ENCODE measurements at regions not wholly inside any gene's neighbourhood (a gene's known extent, or its start where the extent isn't known, plus 50 kb on each side); places are given as distances from the start of the nearest gene placed in this dataset.

DNA sequence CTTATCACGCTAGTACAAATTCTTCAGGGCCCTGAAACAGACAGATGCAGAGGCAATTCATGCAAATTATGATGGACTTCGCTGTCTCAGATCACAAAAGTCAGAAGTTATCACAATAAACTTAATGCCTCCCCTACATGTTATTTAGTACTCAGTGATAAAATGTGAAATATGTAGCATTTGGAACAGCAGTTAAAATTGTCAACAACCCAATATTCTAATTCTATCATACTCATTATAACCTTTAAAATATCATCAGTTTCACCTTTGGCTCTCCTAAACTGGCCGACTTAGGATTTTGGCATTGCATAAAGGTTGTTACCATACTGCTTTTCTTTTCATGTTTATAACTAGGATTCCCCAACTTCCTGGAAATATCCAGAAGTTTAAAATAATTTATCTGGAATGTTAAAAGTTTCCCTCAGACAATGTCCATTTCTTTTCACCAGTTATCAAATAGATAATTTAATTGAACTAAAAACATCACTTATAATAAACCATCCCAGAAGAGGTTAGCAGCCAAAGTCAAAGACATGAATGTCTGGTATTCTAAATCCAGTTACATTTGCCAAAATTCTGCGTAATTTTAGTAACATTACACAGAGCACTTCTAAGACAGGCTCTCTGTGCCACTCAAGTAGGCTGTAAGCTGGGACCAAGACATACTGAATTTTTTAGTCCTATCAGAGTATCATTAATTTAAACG lies 239.8 kb downstream of the RBM43 start:
- peaks cover 6% of the 10 kb centered on the region for H3K4me1 ChIP-seq
- DNase-seq = no peak
- 39 to 56% methylated on average over 5 of the region's 5 CpGs for WGBS, 2 donors
- no peaks in the 10 kb centered on the region for H3K27me3 ChIP-seq
- no peaks in the 10 kb centered on the region for H3K36me3 ChIP-seq (ENCODE audit: low read depth, missing control alignments)
- no peak overlapping the region for H3K4me3 ChIP-seq
- intact Hi-C loops (cut with DNase I; ENCODE audit: low total_unique reads) = no loop called here
- H3K9me3 ChIP-seq = no peaks in the 10 kb centered on the region
- no peak for TF ChIP-seq CTCF (IDR thresholded peaks at IDR 0.05)
- TF ChIP-seq POLR2A (IDR thresholded peaks at IDR 0.05) = no peak
- no peak overlapping the region for H3K27ac ChIP-seq

DNA sequence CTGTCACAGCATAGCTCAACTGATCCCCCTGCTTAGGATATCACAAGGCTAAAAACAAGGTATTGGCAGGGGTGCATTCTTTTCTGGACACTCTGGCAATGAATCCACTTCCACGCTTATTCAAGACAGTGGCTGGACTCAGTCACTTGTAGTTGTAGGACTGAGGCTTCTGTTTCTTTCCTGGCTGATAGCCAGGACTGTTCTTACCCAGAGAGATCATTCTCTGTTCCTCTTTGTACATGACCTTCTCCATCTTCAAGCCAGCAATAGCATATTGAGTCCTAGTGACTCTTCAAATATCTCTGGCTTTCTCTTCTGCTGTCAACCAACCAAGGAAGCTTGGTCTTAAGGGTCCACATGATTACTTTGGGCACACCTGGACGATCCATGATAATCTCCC lies 241.3 kb downstream of the RBM43 start:
- no peak overlapping the region for H3K27ac ChIP-seq
- no peak overlapping the region for H3K4me3 ChIP-seq
- no peaks in the 10 kb centered on the region for H3K36me3 ChIP-seq (ENCODE audit: low read depth, missing control alignments)
- no peaks in the 10 kb centered on the region for H3K27me3 ChIP-seq
- intact Hi-C loops (cut with DNase I; ENCODE audit: low total_unique reads) = no loop called here
- H3K9me3 ChIP-seq = no peaks in the 10 kb centered on the region
- no peaks in the 10 kb centered on the region for H3K4me1 ChIP-seq
- 84 to 90% methylated on average over 2 of the region's 2 CpGs for WGBS, 2 donors
- DNase-seq = no peak
- TF ChIP-seq CTCF (IDR thresholded peaks at IDR 0.05) (no peak), POLR2A (IDR thresholded peaks at IDR 0.05) (no peak)

DNA sequence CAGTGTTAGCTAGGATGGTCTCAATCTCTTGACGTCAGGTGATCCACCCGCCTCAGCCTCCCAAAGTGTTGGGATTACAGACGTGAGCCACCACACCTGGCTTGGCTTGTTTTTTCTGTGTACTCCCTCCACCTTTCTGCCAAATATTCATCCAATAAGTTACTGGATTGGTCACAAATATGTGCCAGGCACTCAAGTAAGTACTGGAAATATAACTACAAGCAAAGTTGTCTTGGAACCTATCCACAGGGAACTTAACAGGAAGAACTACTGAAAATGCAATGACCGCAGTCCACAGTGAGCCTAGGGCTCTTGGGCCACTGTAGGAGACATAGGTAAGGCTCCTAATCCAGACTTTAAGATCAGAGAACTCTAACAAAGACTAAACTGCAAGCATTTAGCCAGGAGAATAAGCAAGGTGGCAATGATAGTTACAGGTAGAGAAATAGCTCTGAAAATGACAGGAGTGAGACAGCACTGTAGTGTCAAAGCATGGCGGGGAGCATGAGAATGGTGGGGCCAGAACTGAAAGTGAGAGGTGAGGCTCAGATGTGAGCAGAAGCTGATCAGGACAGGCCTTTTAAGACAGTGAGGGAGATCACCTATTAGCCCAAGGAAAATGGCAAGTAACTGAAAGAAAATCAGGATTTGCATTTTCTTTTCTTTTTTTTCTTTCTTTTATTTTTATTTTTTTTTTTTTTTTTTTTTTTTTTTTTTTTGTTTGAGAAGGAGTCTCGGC lies 252.1 kb downstream of the RBM43 start:
- no peaks in the 10 kb centered on the region for H3K9me3 ChIP-seq
- H3K27ac ChIP-seq = no peak overlapping the region
- TF ChIP-seq CTCF (IDR thresholded peaks at IDR 0.05) = no peak
- no peak for TF ChIP-seq POLR2A (IDR thresholded peaks at IDR 0.05)
- intact Hi-C loops (cut with DNase I; ENCODE audit: low total_unique reads) = no loop called here
- H3K4me3 ChIP-seq = no peak overlapping the region
- no peaks in the 10 kb centered on the region for H3K36me3 ChIP-seq (ENCODE audit: low read depth, missing control alignments)
- no peaks in the 10 kb centered on the region for H3K4me1 ChIP-seq
- no peak for DNase-seq
- H3K27me3 ChIP-seq = no peaks in the 10 kb centered on the region
- WGBS, 2 donors = 90 to 93% methylated on average over 6 of the region's 6 CpGs

DNA sequence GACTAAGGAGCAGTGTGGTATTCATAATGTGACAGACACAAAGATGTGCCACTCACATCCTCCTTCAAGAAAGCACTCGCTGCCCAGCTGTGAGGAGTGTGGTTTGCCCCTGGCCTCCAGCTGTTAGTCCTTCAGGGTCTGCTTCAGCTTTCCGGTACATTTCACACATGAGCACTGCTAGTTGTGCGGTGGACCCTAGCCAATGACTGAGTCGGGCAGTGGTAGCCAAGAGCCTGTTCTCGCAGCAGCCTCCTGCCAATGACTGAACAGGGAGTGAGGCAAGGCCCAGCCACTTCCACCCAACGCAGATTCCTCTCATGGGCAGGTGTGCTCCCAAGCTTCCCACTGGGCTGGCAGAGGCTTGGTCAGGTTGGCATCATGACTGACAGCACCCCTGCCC lies 254.3 kb downstream of the RBM43 start:
- Histone ChIP-seq H3K27me3 (no peaks in the 10 kb centered on the region), H3K9me3 (no peaks in the 10 kb centered on the region), H3K4me1 (no peaks in the 10 kb centered on the region), H3K4me3 (no peak overlapping the region), H3K27ac (no peak overlapping the region), H3K36me3 (ENCODE audit: low read depth, missing control alignments) (no peaks in the 10 kb centered on the region)
- DNase-seq = no peak
- intact Hi-C loops (cut with DNase I; ENCODE audit: low total_unique reads) = no loop called here
- WGBS, 2 donors = 52 to 67% methylated on average over 3 to 6 of the region's 6 CpGs
- no peak for TF ChIP-seq POLR2A (IDR thresholded peaks at IDR 0.05)
- TF ChIP-seq CTCF (IDR thresholded peaks at IDR 0.05) = no peak

All from testis (tissue), 2 donors.